Adipocyte (in vitro differentiated cells): ENCODE measurements at regions not wholly inside any gene's neighbourhood (a gene's known extent, or its start where the extent isn't known, plus 50 kb on each side); places are given as distances from the start of the nearest gene placed in this dataset.

ENCODE experiments used
- DNase-seq: peaks from one replicate; pipeline ENCODE4 v3.0.0-alpha.2; 2015; ENCODE audit warnings: low read depth
- H3K27me3 ChIP-seq: replicated peaks from 2 replicates; pipeline ENCODE4 v1.7.0; 2013; ENCODE audit warnings: mild to moderate bottlenecking, low read length, moderate library complexity; ENCODE audit not compliant: control insufficient read depth, insufficient read depth
- H3K36me3 ChIP-seq: 2 replicates; pipeline ENCODE4 v1.7.0; 2013; ENCODE audit warnings: low read length, mild to moderate bottlenecking, moderate library complexity; ENCODE audit not compliant: control insufficient read depth, insufficient read depth, severe bottlenecking
- H3K4me1 ChIP-seq: 2 replicates; pipeline ENCODE4 v1.7.0; 2013; ENCODE audit warnings: mild to moderate bottlenecking, low read length, moderate library complexity; ENCODE audit not compliant: control insufficient read depth, insufficient read depth
- H3K4me3 ChIP-seq: 2 replicates; pipeline ENCODE4 v1.7.0; 2013; ENCODE audit warnings: mild to moderate bottlenecking, low read length, moderate library complexity
- H3K9ac ChIP-seq: 2 replicates; pipeline ENCODE4 v1.7.0; 2013; ENCODE audit warnings: mild to moderate bottlenecking, low read length, moderate library complexity
- H3K9me3 ChIP-seq: 2 replicates; pipeline ENCODE4 v1.7.0; 2013; ENCODE audit warnings: mild to moderate bottlenecking, low read length, moderate library complexity; ENCODE audit not compliant: control insufficient read depth

DNA sequence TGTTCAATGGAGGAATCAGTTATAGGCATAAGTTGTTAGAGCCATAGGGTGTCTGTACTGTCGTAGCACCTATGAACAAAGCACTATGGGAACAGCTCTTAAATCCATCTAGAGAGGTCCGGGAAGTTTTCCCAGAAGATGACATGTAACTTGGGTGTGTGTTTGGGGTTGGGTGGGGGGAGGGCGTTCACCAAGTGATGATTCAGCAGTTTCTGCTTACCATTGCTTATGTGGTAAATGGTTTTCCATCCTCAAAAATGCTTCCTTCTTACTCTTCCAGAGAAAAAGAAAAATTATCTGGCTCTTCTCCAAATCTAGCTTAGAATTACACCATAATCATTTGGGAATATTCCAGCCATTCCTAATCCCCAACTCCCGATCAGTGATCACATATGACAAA is 361.1 kb upstream of the ZNF521 start:
- DNase-seq: no peak
- peaks cover 3% of the 10 kb centered on the region for H3K27me3 ChIP-seq
- peaks cover 10% of the 10 kb centered on the region for H3K9me3 ChIP-seq
- no peaks in the 10 kb centered on the region for H3K36me3 ChIP-seq
- H3K4me1 ChIP-seq: no peaks in the 10 kb centered on the region
- H3K9ac ChIP-seq: no peak overlapping the region
- H3K4me3 ChIP-seq: no peak overlapping the region

DNA sequence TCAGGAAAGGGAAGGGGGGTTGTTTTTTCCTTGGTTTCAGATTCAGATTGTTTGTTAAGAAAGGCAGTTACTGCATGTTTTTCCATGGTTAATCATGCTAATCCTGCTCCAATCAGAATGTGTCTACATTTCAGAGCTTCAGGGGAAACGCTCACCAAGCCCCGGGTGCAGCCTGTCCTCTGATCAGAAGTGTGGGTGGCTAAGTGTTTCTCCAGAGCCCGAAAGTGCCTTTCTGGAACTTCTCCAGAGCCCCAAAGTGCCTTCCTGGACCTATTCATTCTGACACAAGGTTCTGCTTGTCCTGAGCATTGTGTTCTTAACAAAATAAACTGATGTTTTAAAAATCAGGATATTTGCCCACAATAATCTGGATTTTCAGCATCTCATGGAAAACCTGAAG is 359.0 kb upstream of the ZNF521 start:
- Histone ChIP-seq H3K27me3 (peaks cover 3% of the 10 kb centered on the region), H3K4me3 (no peak overlapping the region), H3K4me1 (no peaks in the 10 kb centered on the region), H3K36me3 (no peaks in the 10 kb centered on the region), H3K9me3 (peaks cover 10% of the 10 kb centered on the region), H3K9ac (no peak overlapping the region)
- DNase-seq: no peak

- no peak for DNase-seq
- Histone ChIP-seq H3K4me1 (no peaks in the 10 kb centered on the region), H3K27me3 (peaks cover 15% of the 10 kb centered on the region), H3K36me3 (no peaks in the 10 kb centered on the region), H3K4me3 (no peak overlapping the region), H3K9me3 (no peaks in the 10 kb centered on the region), H3K9ac (no peak overlapping the region)
These were observed 353.7 kb upstream of the ZNF521 start for GRCh38 chr18:25705650-25706049.

GRCh38 chr18:25704494-25704893 is 352.5 kb upstream of the ZNF521 start:
- H3K9me3 ChIP-seq: no peaks in the 10 kb centered on the region
- H3K4me1 ChIP-seq: no peaks in the 10 kb centered on the region
- no peak overlapping the region for H3K9ac ChIP-seq
- H3K4me3 ChIP-seq: no peak overlapping the region
- H3K36me3 ChIP-seq: no peaks in the 10 kb centered on the region
- no peak for DNase-seq
- H3K27me3 ChIP-seq: peaks cover 15% of the 10 kb centered on the region

DNA sequence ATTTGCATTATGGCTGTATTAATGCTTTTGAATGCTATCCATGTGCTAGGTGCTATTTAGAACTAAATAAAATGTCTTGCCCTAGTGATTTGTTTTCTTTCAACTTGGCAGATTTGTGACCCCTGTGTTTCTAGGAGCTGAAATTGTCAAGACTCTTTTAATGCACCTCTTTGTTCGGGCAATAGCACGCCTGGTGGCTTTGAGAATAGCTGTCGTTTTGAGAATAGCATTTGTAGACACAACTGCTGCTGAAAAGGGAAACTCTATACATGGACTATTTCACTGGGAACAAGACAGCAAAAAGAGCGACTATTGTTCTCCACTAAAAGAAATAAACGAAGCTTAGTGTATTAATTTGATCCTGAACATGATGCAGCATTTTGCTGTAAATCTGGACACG is 352.1 kb upstream of the ZNF521 start:
- no peaks in the 10 kb centered on the region for H3K36me3 ChIP-seq
- H3K4me3 ChIP-seq: no peak overlapping the region
- no peaks in the 10 kb centered on the region for H3K9me3 ChIP-seq
- DNase-seq: no peak
- H3K4me1 ChIP-seq: no peaks in the 10 kb centered on the region
- H3K27me3 ChIP-seq: peaks cover 15% of the 10 kb centered on the region
- H3K9ac ChIP-seq: no peak overlapping the region

DNA sequence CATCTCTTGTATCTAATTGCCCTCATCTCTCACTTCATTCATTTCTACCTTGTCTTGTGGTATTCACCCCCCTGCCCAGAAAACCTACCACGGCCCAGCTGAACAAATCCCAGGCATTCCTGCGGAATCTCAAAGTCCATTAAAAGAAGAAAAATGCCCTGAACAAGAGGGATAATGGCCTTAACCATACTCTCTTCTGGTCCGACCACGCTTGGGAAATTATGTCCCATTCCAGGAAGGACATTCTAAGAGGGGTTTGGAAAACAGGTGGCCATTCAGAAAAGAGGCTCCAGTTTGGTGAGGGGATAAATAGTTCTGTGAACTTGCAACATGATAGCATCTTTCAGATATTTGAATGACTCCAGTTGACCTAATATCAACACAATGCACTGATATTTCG is 349.9 kb upstream of the ZNF521 start:
- Histone ChIP-seq H3K27me3 (peaks cover 15% of the 10 kb centered on the region), H3K36me3 (no peaks in the 10 kb centered on the region), H3K9ac (no peak overlapping the region), H3K4me1 (no peaks in the 10 kb centered on the region), H3K4me3 (no peak overlapping the region), H3K9me3 (no peaks in the 10 kb centered on the region)
- no peak for DNase-seq

- Histone ChIP-seq H3K27me3 (no peaks in the 10 kb centered on the region), H3K4me3 (no peak overlapping the region), H3K9me3 (no peaks in the 10 kb centered on the region), H3K36me3 (no peaks in the 10 kb centered on the region), H3K4me1 (no peaks in the 10 kb centered on the region), H3K9ac (no peak overlapping the region)
- peak; percentile 22 for DNase-seq
These were observed 335.1 kb upstream of the ZNF521 start for GRCh38 chr18:25686960-25687500.

DNA sequence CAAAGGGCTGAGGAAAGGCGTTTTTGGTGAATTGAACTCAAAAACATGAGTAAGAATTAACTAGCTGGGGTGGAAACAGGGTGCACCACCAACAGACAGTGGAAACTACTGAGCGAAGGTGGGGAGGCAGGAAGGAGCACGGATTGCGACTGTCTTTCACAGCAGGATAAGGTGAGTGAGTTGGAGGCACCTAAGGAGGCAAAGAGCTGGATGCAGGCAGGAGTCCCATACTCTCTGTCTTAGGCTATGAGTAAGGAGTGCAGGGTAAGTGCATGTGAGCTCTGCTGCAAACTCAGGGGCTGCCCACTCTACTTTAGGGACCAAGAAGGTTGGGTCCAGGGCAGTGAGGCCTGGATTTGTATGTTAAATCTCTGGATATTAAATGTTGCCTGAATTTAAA is 333.1 kb upstream of the ZNF521 start:
- Histone ChIP-seq H3K4me3 (no peak overlapping the region), H3K36me3 (no peaks in the 10 kb centered on the region), H3K9me3 (no peaks in the 10 kb centered on the region), H3K27me3 (no peaks in the 10 kb centered on the region), H3K9ac (no peak overlapping the region), H3K4me1 (no peaks in the 10 kb centered on the region)
- DNase-seq: no peak

DNA sequence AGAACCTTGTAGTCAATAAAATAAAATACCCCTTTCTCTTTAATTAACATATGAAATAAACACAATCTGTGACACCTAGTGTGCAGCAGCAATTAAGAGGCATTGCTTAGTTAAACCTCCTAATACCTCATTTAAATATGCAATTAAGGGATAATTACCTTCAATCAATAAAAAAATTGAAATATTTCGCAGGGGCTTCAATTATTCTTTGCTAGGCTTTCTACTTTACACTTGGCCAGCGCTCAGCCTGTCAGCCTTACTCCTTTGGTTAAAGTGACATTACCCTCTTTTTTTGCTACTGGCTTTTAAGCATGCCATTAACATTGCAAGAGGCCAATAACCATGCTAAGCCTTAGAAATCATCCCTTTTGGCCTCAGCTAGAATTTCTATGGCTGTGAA is 327.5 kb upstream of the ZNF521 start:
- no peaks in the 10 kb centered on the region for H3K27me3 ChIP-seq
- H3K9me3 ChIP-seq: no peaks in the 10 kb centered on the region
- no peak overlapping the region for H3K4me3 ChIP-seq
- no peaks in the 10 kb centered on the region for H3K4me1 ChIP-seq
- H3K9ac ChIP-seq: no peak overlapping the region
- no peak for DNase-seq
- no peaks in the 10 kb centered on the region for H3K36me3 ChIP-seq

DNA sequence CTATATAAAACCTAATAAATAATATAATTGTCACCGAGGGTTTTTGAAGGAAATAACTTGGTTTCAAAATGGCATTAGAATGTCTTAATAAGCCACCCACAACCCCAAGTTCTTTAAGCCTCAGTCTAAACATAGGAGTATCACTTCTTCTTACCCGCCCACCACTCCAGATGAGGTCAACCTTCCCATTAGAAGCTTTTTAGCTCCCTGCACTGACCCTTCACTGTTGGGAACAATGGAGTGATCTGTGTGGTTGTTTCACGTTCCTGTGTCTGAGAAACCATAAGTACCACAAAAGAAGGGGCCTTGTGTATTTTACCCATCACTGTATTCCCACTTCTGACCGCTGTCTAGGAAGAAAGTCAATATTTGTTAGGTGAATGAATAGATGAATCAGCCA is 326.3 kb upstream of the ZNF521 start:
- Histone ChIP-seq H3K36me3 (no peaks in the 10 kb centered on the region), H3K9me3 (no peaks in the 10 kb centered on the region), H3K4me1 (no peaks in the 10 kb centered on the region), H3K27me3 (no peaks in the 10 kb centered on the region), H3K9ac (no peak overlapping the region), H3K4me3 (no peak overlapping the region)
- DNase-seq: no peak

DNA sequence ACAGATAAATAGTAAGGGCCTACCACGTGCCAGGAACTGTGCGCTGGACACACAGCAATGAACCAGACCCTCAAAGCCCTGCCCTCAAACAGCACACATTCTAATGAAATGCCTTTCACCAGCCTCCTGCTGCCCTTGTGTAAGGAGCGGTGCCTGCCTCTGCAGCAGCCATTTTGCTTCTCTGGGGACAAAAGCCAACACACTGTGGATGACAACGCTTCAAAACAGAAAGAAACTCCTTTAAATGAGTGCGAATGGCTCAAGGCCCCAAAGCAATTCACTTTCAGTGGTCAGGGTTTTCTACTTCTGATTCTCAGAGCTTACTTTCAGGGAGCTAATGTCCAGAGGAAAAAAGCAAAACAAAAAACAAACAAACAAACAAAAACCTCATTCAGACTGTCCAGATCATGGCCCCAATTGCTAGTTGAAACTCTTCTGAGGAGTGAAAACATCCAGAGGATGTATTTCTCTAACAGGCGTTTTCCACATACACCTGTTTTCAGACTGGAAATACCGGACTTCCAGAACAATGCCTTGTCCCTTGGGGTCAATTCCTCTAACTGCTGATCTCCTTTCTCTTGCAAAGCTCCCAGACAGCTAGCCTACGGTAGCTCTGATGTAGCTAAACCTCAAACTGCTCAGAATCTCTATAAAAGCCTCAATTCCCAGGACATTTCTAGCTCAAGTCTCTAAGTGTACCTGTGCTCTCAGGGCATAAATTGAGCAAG is 323.3 kb upstream of the ZNF521 start:
- no peaks in the 10 kb centered on the region for H3K27me3 ChIP-seq
- DNase-seq: no peak
- H3K4me1 ChIP-seq: no peaks in the 10 kb centered on the region
- H3K9me3 ChIP-seq: peaks cover 3% of the 10 kb centered on the region
- no peaks in the 10 kb centered on the region for H3K36me3 ChIP-seq
- no peak overlapping the region for H3K9ac ChIP-seq
- H3K4me3 ChIP-seq: no peak overlapping the region

DNA sequence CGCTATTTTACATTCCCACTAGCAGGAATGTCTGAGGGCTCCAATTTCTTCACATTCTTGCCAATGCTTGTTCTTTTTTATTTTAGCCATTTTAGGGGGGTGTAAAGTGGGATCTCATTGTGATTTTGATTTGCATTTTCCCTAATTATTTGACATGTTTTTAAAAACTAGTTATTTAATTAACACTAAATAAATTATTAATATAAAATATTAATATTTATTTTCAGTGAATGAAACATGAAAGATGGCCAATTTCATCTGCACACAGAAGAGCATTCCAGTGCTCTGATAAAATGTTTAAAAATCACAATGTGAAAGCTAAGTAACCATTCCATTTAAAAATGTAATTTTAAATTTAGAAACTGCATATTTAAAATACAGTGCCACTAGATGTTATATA is 322.2 kb upstream of the ZNF521 start:
- H3K4me3 ChIP-seq: no peak overlapping the region
- no peak overlapping the region for H3K9ac ChIP-seq
- no peaks in the 10 kb centered on the region for H3K36me3 ChIP-seq
- H3K4me1 ChIP-seq: no peaks in the 10 kb centered on the region
- peaks cover 3% of the 10 kb centered on the region for H3K9me3 ChIP-seq
- no peaks in the 10 kb centered on the region for H3K27me3 ChIP-seq
- no peak for DNase-seq
